OCI-LY1 (cell line): ENCODE measurements at regions not wholly inside any gene's neighbourhood (a gene's known extent, or its start where the extent isn't known, plus 50 kb on each side); places are given as distances from the start of the nearest gene placed in this dataset.

Experiments
- CTCF ChIP-seq: fragments of 200-600 bp; sonication (generic), shearing (Covaris generic); IDR thresholded peaks from 2 replicates; pipeline ENCODE4 v1.5.1; 2017; ENCODE audit warnings: mild to moderate bottlenecking, antibody characterized with exemption, low read length, moderate library complexity, mixed read lengths
- EZH2 ChIP-seq: fragments of 200-600 bp; sonication (generic), shearing (Covaris generic); IDR thresholded peaks from 2 replicates; pipeline ENCODE4 v1.8.0; 2017; ENCODE audit warnings: borderline replicate concordance, mixed run types, mild to moderate bottlenecking, antibody characterized with exemption, low read length, moderate library complexity, mixed read lengths

GRCh38 chr11:127651175-127651887 lies 650.8 kb upstream of the KIRREL3 start:
- TF ChIP-seq EZH2 (no peak), CTCF (no peak)
